Stomach (tissue), 8 donors: ENCODE measurements at regions not wholly inside any gene's neighbourhood (a gene's known extent, or its start where the extent isn't known, plus 50 kb on each side); places are given as distances from the start of the nearest gene placed in this dataset.

Experiments
- DNase-seq, 2 donors: peaks; one replicate each; pipeline versions ENCODE4 v3.0.0 to v3.0.0-alpha.2; 2013 to 2019
- H3K27ac ChIP-seq, 5 donors: fragments of 200-600 bp in 4 of 5; sonication (generic) in 4 of 5; one replicate each; pipeline ENCODE4 v1.5.1; 2013 to 2019; ENCODE audit warnings: mild to moderate bottlenecking in 1 of 5, moderate library complexity in 1 of 5
- H3K27me3 ChIP-seq, 3 donors: fragments of 200-600 bp; sonication (generic); one replicate each; pipeline ENCODE4 v1.5.1; 2017 to 2019; ENCODE audit warnings: mixed run types in 1 of 3
- H3K36me3 ChIP-seq, 4 donors: fragments of 200-600 bp; sonication (generic); 1 replicate in 3 of 4; 2 replicates in 1 of 4; pipeline ENCODE4 v1.5.1; 2016 to 2019
- H3K4me1 ChIP-seq, 4 donors: fragments of 200-600 bp; sonication (generic); one replicate each; pipeline ENCODE4 v1.5.1; 2016 to 2019
- H3K4me3 ChIP-seq, 4 donors: fragments of 200-600 bp; sonication (generic) in 3 of 4; one replicate each; pipeline ENCODE4 v1.5.1; 2016 to 2019; ENCODE audit warnings: mild to moderate bottlenecking in 1 of 4
- H3K9me3 ChIP-seq, 4 donors: fragments of 200-600 bp; sonication (generic); one replicate each; pipeline ENCODE4 v1.5.1; 2016 to 2019
- CTCF ChIP-seq, 7 experiments: fragments of 450-650 bp in 4 of 7; fragments of 200-600 bp in 3 of 7; sonication (generic) in 3 of 7; IDR thresholded peaks; one replicate each; pipeline ENCODE4 v1.5.1; 2016 to 2019; ENCODE audit warnings: antibody characterized with exemption in 7 of 7, control low read depth in 2 of 7, mild to moderate bottlenecking in 1 of 7
- EP300 ChIP-seq: sonication (generic); formaldehyde crosslinking; IDR thresholded peaks from one replicate; pipeline ENCODE4 v1.6.1; 2017; ENCODE audit warnings: antibody characterized with exemption
- POLR2A ChIP-seq, 4 donors: fragments of 450-650 bp; IDR thresholded peaks; one replicate each; pipeline ENCODE4 v1.6.1; 2016; ENCODE audit warnings: antibody characterized with exemption in 4 of 4, control low read depth in 2 of 4, mild to moderate bottlenecking in 1 of 4, moderate library complexity in 1 of 4
- POLR2AphosphoS5 ChIP-seq, 3 donors: sonication (generic); formaldehyde crosslinking; IDR thresholded peaks; one replicate each; pipeline ENCODE4 v1.6.1; 2016; ENCODE audit warnings: antibody characterized with exemption in 3 of 3
- WGBS, 5 donors: extraction: QIAGEN DNeasy Blood & Tissue Kit in 3 of 5; methylation state at CpG; one replicate each; pipeline versions ENCODE4 v1.1.5 to v1.1.7; 2013 to 2018; 5-methylcytosine and 5-hydroxymethylcytosine counted together
- intact Hi-C: fragments of 100-400 bp; cut with DNase I; formaldehyde crosslinking; loops from one replicate; pipeline ENCODE4 v1.15.1; 2023; ENCODE audit warnings: low total_unique reads
- donor health status: healthy with polysubstance abuse.
- donor health status: Bipolar disorder and iron deficiency.
- donor health status: healthy.

- no peak for DNase-seq
- TF ChIP-seq POLR2AphosphoS5 (IDR thresholded peaks at IDR 0.05) (no peak), EP300 (no peak), POLR2A (IDR thresholded peaks at IDR 0.05) (no peak), CTCF (IDR thresholded peaks at IDR 0.05) (no peak)
- H3K9me3 ChIP-seq: no peaks in the 10 kb centered on the region
- no peaks in the 10 kb centered on the region for H3K36me3 ChIP-seq
- H3K4me3 ChIP-seq: no peak overlapping the region
- no peak overlapping the region for H3K27ac ChIP-seq
- no peaks in the 10 kb centered on the region for H3K27me3 ChIP-seq
- intact Hi-C loops: no loop called here
- H3K4me1 ChIP-seq: no peaks in the 10 kb centered on the region
- WGBS, 5 donors: 73 to 85% (median 75%) methylated on average over 6 of the region's 6 CpGs
Observed at GRCh38 chr4:181507938-181508337, 735.3 kb upstream of the TENM3 start.

GRCh38 chr4:181508601-181509000, 734.6 kb upstream of the TENM3 start:
- 61 to 73% (median 64%) methylated on average over 6 of the region's 6 CpGs for WGBS, 5 donors
- TF ChIP-seq POLR2AphosphoS5 (IDR thresholded peaks at IDR 0.05) (no peak), EP300 (no peak), POLR2A (IDR thresholded peaks at IDR 0.05) (no peak)

GRCh38 chr4:181509073-181509472, 734.1 kb upstream of the TENM3 start:
- no peak for DNase-seq
- TF ChIP-seq POLR2A (IDR thresholded peaks at IDR 0.05) (no peak), CTCF (IDR thresholded peaks at IDR 0.05) (no peak), POLR2AphosphoS5 (IDR thresholded peaks at IDR 0.05) (no peak), EP300 (no peak)
- no peaks in the 10 kb centered on the region for H3K36me3 ChIP-seq
- H3K9me3 ChIP-seq: no peaks in the 10 kb centered on the region
- no peak overlapping the region for H3K27ac ChIP-seq
- intact Hi-C loops: no loop called here
- no peak overlapping the region for H3K4me3 ChIP-seq
- no peaks in the 10 kb centered on the region for H3K4me1 ChIP-seq
- no peaks in the 10 kb centered on the region for H3K27me3 ChIP-seq
- WGBS, 5 donors: 46 to 54% (median 50%) methylated on average over 6 of the region's 6 CpGs

More at GRCh38 chr4:181508601-181509000, 734.6 kb upstream of the TENM3 start:
- H3K9me3 ChIP-seq: no peaks in the 10 kb centered on the region
- no peaks in the 10 kb centered on the region for H3K36me3 ChIP-seq
- H3K4me3 ChIP-seq: no peak overlapping the region
- H3K27ac ChIP-seq: no peak overlapping the region
- intact Hi-C loops: no loop called here
- H3K27me3 ChIP-seq: no peaks in the 10 kb centered on the region
- H3K4me1 ChIP-seq: no peaks in the 10 kb centered on the region
- no peak for DNase-seq

- no peaks in the 10 kb centered on the region for H3K27me3 ChIP-seq
- no peaks in the 10 kb centered on the region for H3K36me3 ChIP-seq
- DNase-seq: no peak
- no peaks in the 10 kb centered on the region for H3K9me3 ChIP-seq
- TF ChIP-seq EP300 (no peak), POLR2A (IDR thresholded peaks at IDR 0.05) (no peak), CTCF (IDR thresholded peaks at IDR 0.05) (no peak), POLR2AphosphoS5 (IDR thresholded peaks at IDR 0.05) (no peak)
- intact Hi-C loops: no loop called here
- WGBS, 5 donors: 82 to 91% (median 87%) methylated on average over 3 of the region's 3 CpGs
- H3K27ac ChIP-seq: no peak overlapping the region
- H3K4me1 ChIP-seq: no peaks in the 10 kb centered on the region
- H3K4me3 ChIP-seq: no peak overlapping the region
Observed at GRCh38 chr4:181517491-181517890, 725.7 kb upstream of the TENM3 start.

- WGBS, 5 donors: 85 to 95% (median 92%) methylated on average over 4 of the region's 4 CpGs
- no peak for DNase-seq
Observed at GRCh38 chr4:181520790-181521189, 722.4 kb upstream of the TENM3 start.

More at GRCh38 chr4:181520790-181521189, 722.4 kb upstream of the TENM3 start:
- H3K4me1 ChIP-seq: no peaks in the 10 kb centered on the region
- H3K4me3 ChIP-seq: no peak overlapping the region
- intact Hi-C loops: loop anchor here (10.0 kb wide), 1 partner anchor 696 kb away; no protein-coding TSS in a partner anchor
- no peaks in the 10 kb centered on the region for H3K36me3 ChIP-seq
- H3K27me3 ChIP-seq: no peaks in the 10 kb centered on the region
- H3K27ac ChIP-seq: no peak overlapping the region
- no peaks in the 10 kb centered on the region for H3K9me3 ChIP-seq
- TF ChIP-seq POLR2A (IDR thresholded peaks at IDR 0.05) (no peak), POLR2AphosphoS5 (IDR thresholded peaks at IDR 0.05) (no peak), CTCF (IDR thresholded peaks at IDR 0.05) (no peak), EP300 (no peak)
